ENCODE measurements at regions not wholly inside any gene's neighbourhood (a gene's known extent, or its start where the extent isn't known, plus 50 kb on each side); places are given as distances from the start of the nearest gene placed in this dataset.
"Not testable (repeated sequence)": the region's sequence is repeated elsewhere in the genome, so short reads cannot be mapped to it uniquely, and the experiment has no call there.

GRCh38 chr9:33709269-33709668 is 86.1 kb upstream of the PRSS3 start:
- no peak overlapping the region for H3K4me3 ChIP-seq (replicated peaks; ENCODE audit: low read depth, low read length)
- H3K27me3 ChIP-seq (replicated peaks; ENCODE audit: control insufficient read depth, insufficient read depth, low read length), result no peaks in the 10 kb centered on the region
- no peak for TF ChIP-seq CTCF (IDR thresholded peaks at IDR 0.05; ENCODE audit: insufficient read depth, low read length, poor library complexity, severe bottlenecking)
- DNase-seq (ENCODE audit: extremely low read depth, insufficient read length), result no peak
- H3K36me3 ChIP-seq (ENCODE audit: control insufficient read depth, insufficient read depth, low read length), result no peaks in the 10 kb centered on the region

- H3K36me3 ChIP-seq (ENCODE audit: control insufficient read depth, insufficient read depth, low read length); H3K4me3 ChIP-seq (replicated peaks; ENCODE audit: low read depth, low read length); DNase-seq (ENCODE audit: extremely low read depth, insufficient read length); H3K27me3 ChIP-seq (replicated peaks; ENCODE audit: control insufficient read depth, insufficient read depth, low read length): not testable (repeated sequence)
These were observed 83.9 kb upstream of the PRSS3 start for GRCh38 chr9:33711418-33711817.

- TF ChIP-seq CTCF (IDR thresholded peaks at IDR 0.05; ENCODE audit: insufficient read depth, low read length, poor library complexity, severe bottlenecking), result no peak
- DNase-seq (ENCODE audit: extremely low read depth, insufficient read length), result no peak
These were observed 80.4 kb upstream of the PRSS3 start for GRCh38 chr9:33714989-33715388.

GRCh38 chr9:33718987-33719386 is 76.4 kb upstream of the PRSS3 start:
- Histone ChIP-seq H3K4me3 (replicated peaks; ENCODE audit: low read depth, low read length) (no peak overlapping the region), H3K27me3 (replicated peaks; ENCODE audit: control insufficient read depth, insufficient read depth, low read length) (no peaks in the 10 kb centered on the region), H3K36me3 (ENCODE audit: control insufficient read depth, insufficient read depth, low read length) (no peaks in the 10 kb centered on the region)
- no peak for TF ChIP-seq CTCF (IDR thresholded peaks at IDR 0.05; ENCODE audit: insufficient read depth, low read length, poor library complexity, severe bottlenecking)
- DNase-seq (ENCODE audit: extremely low read depth, insufficient read length), result no peak

More at GRCh38 chr9:33714989-33715388, 80.4 kb upstream of the PRSS3 start:
- H3K4me3 ChIP-seq (replicated peaks; ENCODE audit: low read depth, low read length), result no peak overlapping the region
- H3K36me3 ChIP-seq (ENCODE audit: control insufficient read depth, insufficient read depth, low read length), result no peaks in the 10 kb centered on the region
- no peaks in the 10 kb centered on the region for H3K27me3 ChIP-seq (replicated peaks; ENCODE audit: control insufficient read depth, insufficient read depth, low read length)

- TF ChIP-seq CTCF (IDR thresholded peaks at IDR 0.05; ENCODE audit: insufficient read depth, low read length, poor library complexity, severe bottlenecking), result peak; percentile 65
- Histone ChIP-seq H3K27me3 (replicated peaks; ENCODE audit: control insufficient read depth, insufficient read depth, low read length) (no peaks in the 10 kb centered on the region), H3K4me3 (replicated peaks; ENCODE audit: low read depth, low read length) (no peak overlapping the region), H3K36me3 (ENCODE audit: control insufficient read depth, insufficient read depth, low read length) (no peaks in the 10 kb centered on the region)
- peak; percentile 11 for DNase-seq (ENCODE audit: extremely low read depth, insufficient read length)
These were observed 75.6 kb upstream of the PRSS3 start for GRCh38 chr9:33719581-33720374.

- H3K36me3 ChIP-seq (ENCODE audit: control insufficient read depth, insufficient read depth, low read length), result no peaks in the 10 kb centered on the region
- DNase-seq (ENCODE audit: extremely low read depth, insufficient read length), result peak; percentile 76
- peak; percentile 100 for TF ChIP-seq CTCF (IDR thresholded peaks at IDR 0.05; ENCODE audit: insufficient read depth, low read length, poor library complexity, severe bottlenecking)
- H3K4me3 ChIP-seq (replicated peaks; ENCODE audit: low read depth, low read length), result no peak overlapping the region
- no peaks in the 10 kb centered on the region for H3K27me3 ChIP-seq (replicated peaks; ENCODE audit: control insufficient read depth, insufficient read depth, low read length)
These were observed 73.5 kb upstream of the PRSS3 start for GRCh38 chr9:33721674-33722358.
